ENCODE measurements at regions not wholly inside any gene's neighbourhood (a gene's known extent, or its start where the extent isn't known, plus 50 kb on each side); places are given as distances from the start of the nearest gene placed in this dataset.
"Not testable (repeated sequence)": the region's sequence is repeated elsewhere in the genome, so short reads cannot be mapped to it uniquely, and the experiment has no call there.

DNA sequence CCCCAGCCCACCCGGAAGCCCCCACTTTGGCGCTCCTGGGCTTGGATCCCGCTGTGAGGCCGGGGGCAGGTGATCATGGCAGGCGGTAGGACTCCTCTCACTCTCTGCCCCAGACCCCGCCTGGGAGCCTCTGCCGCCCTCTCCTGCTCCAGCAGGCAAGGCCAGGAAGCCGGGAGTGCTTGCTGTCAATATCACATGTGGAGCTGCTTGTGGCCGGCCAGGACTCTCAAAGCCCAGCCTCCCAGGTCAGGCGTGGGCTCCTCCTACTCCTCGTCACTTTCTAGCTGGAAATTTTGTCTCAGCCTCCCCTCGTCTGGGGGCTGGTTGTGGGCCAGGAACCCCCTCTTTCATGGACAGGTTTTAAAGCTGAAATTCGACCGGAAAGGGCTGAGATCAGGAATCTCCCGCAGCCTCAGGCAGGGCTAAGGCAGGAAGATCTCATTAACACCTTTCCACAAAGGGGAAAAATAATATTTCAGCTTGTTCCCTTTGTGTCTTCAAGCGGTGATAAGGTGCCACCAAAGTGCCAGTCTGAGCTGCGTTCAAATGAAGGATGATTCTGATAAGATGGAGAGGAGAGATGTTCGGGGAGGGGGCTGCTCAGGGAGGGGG lies 273.6 kb upstream of the PODXL start:
- Histone ChIP-seq H3K27ac (ENCODE audit: low read depth in 1 of 2, low read length in 1 of 2) (no peak overlapping the region), H3K27me3 (ENCODE audit: control insufficient read depth in 2 of 2, insufficient read depth in 1 of 2, low read length in 1 of 2) (peaks cover 0 to 9% of the 10 kb centered on the region in 2 donors)
- WGBS = 21% methylated on average over 18 of the region's 18 CpGs

DNA sequence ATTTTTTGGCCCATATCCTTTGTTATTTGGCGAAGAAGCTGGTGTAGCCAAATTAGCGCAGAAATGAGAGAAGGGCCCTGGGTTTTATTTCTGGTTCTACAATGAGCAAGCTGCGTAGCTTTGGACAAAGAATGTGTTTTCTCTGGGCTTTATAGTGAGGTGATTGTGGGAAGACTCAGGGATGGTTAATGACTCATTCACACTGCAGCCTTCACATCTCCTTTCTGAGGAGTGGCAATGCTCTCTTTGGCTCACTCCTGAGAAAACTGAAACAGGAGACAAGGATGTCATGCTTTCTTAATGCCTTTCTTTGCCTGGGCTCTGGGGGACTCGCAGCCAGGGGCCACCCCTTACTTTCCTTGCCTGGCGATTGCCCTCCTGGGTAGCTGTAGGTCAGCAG lies 271.0 kb upstream of the PODXL start:
- 91% methylated on average over 5 of the region's 5 CpGs for WGBS
- H3K9me3 ChIP-seq (ENCODE audit: control insufficient read depth in 2 of 2, insufficient read depth in 1 of 2, low read length in 1 of 2) = no peaks in the 10 kb centered on the region
- no peak for DNase-seq (ENCODE audit: low read depth in 6 of 9, low spot score in 9 of 9)
- no peaks in the 10 kb centered on the region for H3K4me1 ChIP-seq (ENCODE audit: control insufficient read depth in 2 of 2, insufficient read depth in 2 of 2, low read length in 2 of 2)
- H3K27me3 ChIP-seq (ENCODE audit: control insufficient read depth in 2 of 2, insufficient read depth in 1 of 2, low read length in 1 of 2) = peaks cover 0 to 9% of the 10 kb centered on the region in 2 donors
- H3K27ac ChIP-seq (ENCODE audit: low read depth in 1 of 2, low read length in 1 of 2) = no peak overlapping the region
- no peak overlapping the region for H3K4me3 ChIP-seq (ENCODE audit: low read length in 2 of 2)
- no peaks in the 10 kb centered on the region for H3K36me3 ChIP-seq (ENCODE audit: control insufficient read depth in 2 of 2, insufficient read depth in 2 of 2, low read length in 1 of 2)

More for the DNA sequence above, 273.6 kb upstream of the PODXL start:
- H3K4me1 ChIP-seq (ENCODE audit: control insufficient read depth in 2 of 2, insufficient read depth in 2 of 2, low read length in 2 of 2) = no peaks in the 10 kb centered on the region
- no peaks in the 10 kb centered on the region for H3K36me3 ChIP-seq (ENCODE audit: control insufficient read depth in 2 of 2, insufficient read depth in 2 of 2, low read length in 1 of 2)
- H3K4me3 ChIP-seq (ENCODE audit: low read length in 2 of 2) = no peak overlapping the region
- DNase-seq (ENCODE audit: low read depth in 6 of 9, low spot score in 9 of 9) = no peak
- no peaks in the 10 kb centered on the region for H3K9me3 ChIP-seq (ENCODE audit: control insufficient read depth in 2 of 2, insufficient read depth in 1 of 2, low read length in 1 of 2)

DNA sequence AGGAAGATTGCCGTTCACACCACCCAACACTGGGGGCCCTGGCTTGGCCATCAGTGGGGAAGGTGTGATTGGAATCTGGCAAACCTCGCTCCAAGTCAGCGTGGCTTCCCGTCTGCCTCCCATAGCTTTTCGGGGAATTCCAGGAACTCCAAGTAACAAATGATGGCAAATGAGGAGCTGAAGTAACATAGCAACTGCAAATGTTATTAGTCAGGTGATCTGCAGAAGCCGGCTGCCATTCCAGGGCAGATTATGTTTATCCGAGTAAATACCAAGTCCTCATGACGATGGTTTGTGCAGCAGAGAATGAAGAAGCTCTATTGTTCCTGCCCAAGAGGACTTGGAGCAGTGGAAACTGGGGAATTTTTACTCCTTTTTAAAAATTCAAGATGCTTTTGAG lies 270.5 kb upstream of the PODXL start:
- Histone ChIP-seq H3K4me3 (ENCODE audit: low read length in 2 of 2) (no peak overlapping the region), H3K27ac (ENCODE audit: low read depth in 1 of 2, low read length in 1 of 2) (no peak overlapping the region), H3K9me3 (ENCODE audit: control insufficient read depth in 2 of 2, insufficient read depth in 1 of 2, low read length in 1 of 2) (no peaks in the 10 kb centered on the region), H3K4me1 (ENCODE audit: control insufficient read depth in 2 of 2, insufficient read depth in 2 of 2, low read length in 2 of 2) (no peaks in the 10 kb centered on the region), H3K27me3 (ENCODE audit: control insufficient read depth in 2 of 2, insufficient read depth in 1 of 2, low read length in 1 of 2) (peaks cover 0 to 9% of the 10 kb centered on the region in 2 donors), H3K36me3 (ENCODE audit: control insufficient read depth in 2 of 2, insufficient read depth in 2 of 2, low read length in 1 of 2) (no peaks in the 10 kb centered on the region)
- WGBS = 85% methylated on average over 8 of the region's 8 CpGs
- DNase-seq (ENCODE audit: low read depth in 6 of 9, low spot score in 9 of 9) = no peak

DNA sequence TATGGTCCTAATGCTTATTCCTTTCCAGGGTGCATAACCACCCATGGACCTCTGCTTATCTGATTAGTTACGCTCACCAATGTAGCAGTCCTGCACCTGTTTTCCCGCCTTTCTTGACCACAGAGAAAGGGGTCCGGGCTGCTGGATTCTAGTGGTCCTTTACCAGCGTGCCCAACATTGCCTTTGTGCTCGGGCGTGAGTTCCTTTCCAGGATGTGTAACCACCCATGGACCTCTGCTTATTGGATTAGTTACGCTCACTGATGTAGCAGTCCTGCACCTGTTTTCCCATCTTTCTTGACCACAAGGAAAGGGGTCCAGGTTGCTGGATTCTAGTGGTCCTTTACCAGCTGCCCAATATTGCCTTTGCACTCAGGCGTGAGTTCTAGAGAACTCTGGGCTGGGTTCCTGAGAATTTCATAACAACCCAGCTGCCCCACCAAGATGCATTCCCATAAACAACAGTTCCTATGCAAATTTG lies 267.6 kb upstream of the PODXL start:
- 96% methylated on average over 8 of the region's 8 CpGs for WGBS

DNA sequence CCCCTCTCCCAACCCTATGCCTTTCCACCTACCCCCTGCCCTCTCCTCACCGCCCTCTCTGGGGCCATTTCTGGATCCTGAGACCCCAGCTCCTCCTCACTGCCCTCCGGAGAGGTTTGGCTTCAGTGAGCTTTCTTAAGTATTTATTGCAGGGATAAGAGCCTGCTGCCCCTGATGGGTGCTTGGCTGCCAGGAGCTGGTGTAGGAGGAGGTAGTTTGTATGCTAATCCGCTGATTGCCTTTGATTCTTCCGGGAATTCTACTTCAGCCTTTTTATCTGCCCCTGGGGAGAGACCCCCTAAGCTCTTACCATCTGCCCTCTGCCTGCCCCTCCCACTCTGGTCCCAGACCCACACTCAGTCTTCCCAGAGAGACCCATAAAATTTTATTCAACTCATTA lies 263.5 kb upstream of the PODXL start:
- H3K9me3 ChIP-seq (ENCODE audit: control insufficient read depth in 2 of 2, insufficient read depth in 1 of 2, low read length in 1 of 2) = no peaks in the 10 kb centered on the region
- no peak for DNase-seq (ENCODE audit: low read depth in 6 of 9, low spot score in 9 of 9)
- H3K36me3 ChIP-seq (ENCODE audit: control insufficient read depth in 2 of 2, insufficient read depth in 2 of 2, low read length in 1 of 2) = no peaks in the 10 kb centered on the region
- H3K27ac ChIP-seq (ENCODE audit: low read depth in 1 of 2, low read length in 1 of 2) = no peak overlapping the region
- no peaks in the 10 kb centered on the region for H3K27me3 ChIP-seq (ENCODE audit: control insufficient read depth in 2 of 2, insufficient read depth in 1 of 2, low read length in 1 of 2)
- no peaks in the 10 kb centered on the region for H3K4me1 ChIP-seq (ENCODE audit: control insufficient read depth in 2 of 2, insufficient read depth in 2 of 2, low read length in 2 of 2)
- 38% methylated on average over 4 of the region's 4 CpGs for WGBS
- H3K4me3 ChIP-seq (ENCODE audit: low read length in 2 of 2) = no peak overlapping the region

More for the DNA sequence above, 267.6 kb upstream of the PODXL start:
- not testable (repeated sequence) for H3K36me3 ChIP-seq (ENCODE audit: control insufficient read depth in 2 of 2, insufficient read depth in 2 of 2, low read length in 1 of 2); DNase-seq (ENCODE audit: low read depth in 6 of 9, low spot score in 9 of 9); H3K27ac ChIP-seq (ENCODE audit: low read depth in 1 of 2, low read length in 1 of 2); H3K27me3 ChIP-seq (ENCODE audit: control insufficient read depth in 2 of 2, insufficient read depth in 1 of 2, low read length in 1 of 2); H3K4me3 ChIP-seq (ENCODE audit: low read length in 2 of 2); H3K4me1 ChIP-seq (ENCODE audit: control insufficient read depth in 2 of 2, insufficient read depth in 2 of 2, low read length in 2 of 2); H3K9me3 ChIP-seq (ENCODE audit: control insufficient read depth in 2 of 2, insufficient read depth in 1 of 2, low read length in 1 of 2)

DNA sequence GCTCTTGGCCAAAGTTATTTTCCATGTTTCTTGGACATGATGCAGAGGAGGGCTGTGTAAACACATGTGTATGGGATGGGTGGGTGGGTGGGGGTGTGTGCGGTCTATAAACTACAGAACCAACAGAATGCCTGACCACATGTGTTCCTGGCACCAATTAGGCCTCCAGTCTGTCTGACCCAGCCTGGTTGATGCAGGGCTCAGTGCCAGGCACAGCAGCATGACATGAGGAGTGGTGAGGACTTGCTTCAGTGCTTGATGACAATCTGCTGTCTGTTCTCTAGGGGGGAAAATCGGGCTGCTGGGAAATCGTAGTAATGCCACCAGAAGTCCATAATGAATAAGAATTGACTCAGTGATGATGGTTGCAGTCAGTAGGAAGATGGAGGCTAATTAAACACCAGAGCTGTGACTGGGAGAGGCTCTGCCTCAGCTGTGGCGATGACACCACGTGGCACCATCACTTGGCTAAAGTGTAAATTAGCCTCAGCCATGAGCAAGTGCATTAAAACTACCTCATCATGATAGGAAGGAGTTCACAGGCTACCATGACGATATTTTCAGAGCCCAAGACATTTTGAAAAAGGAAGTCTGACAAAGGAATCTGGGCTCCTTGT lies 260.1 kb upstream of the PODXL start:
- WGBS = 90% methylated on average over 6 of the region's 6 CpGs
- no peaks in the 10 kb centered on the region for H3K4me1 ChIP-seq (ENCODE audit: control insufficient read depth in 2 of 2, insufficient read depth in 2 of 2, low read length in 2 of 2)

DNA sequence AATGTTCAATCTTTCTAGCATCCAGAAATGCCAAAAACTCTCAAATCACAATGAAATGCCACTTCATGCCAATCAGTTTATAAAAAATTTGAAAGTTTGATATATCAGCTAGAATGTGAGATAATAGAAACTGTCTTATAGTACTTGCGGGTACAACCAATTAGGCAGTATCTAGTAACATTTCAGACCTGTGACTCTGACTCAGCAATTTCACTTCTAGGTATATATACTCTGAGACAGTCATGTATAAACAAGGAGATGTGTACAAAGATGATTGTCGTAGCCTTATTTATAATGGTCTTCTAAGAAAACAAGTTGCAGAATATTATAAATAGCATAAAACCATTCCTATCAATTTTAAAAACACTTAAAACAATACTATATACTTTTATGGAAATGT lies 252.3 kb upstream of the PODXL start:
- 97% methylated on average over 2 of the region's 2 CpGs for WGBS
- no peak overlapping the region for H3K27ac ChIP-seq (ENCODE audit: low read depth in 1 of 2, low read length in 1 of 2)

More for the DNA sequence above, 260.1 kb upstream of the PODXL start:
- H3K9me3 ChIP-seq (ENCODE audit: control insufficient read depth in 2 of 2, insufficient read depth in 1 of 2, low read length in 1 of 2) = no peaks in the 10 kb centered on the region
- no peak overlapping the region for H3K27ac ChIP-seq (ENCODE audit: low read depth in 1 of 2, low read length in 1 of 2)
- DNase-seq (ENCODE audit: low read depth in 6 of 9, low spot score in 9 of 9) = no peak
- no peaks in the 10 kb centered on the region for H3K36me3 ChIP-seq (ENCODE audit: control insufficient read depth in 2 of 2, insufficient read depth in 2 of 2, low read length in 1 of 2)
- no peak overlapping the region for H3K4me3 ChIP-seq (ENCODE audit: low read length in 2 of 2)
- no peaks in the 10 kb centered on the region for H3K27me3 ChIP-seq (ENCODE audit: control insufficient read depth in 2 of 2, insufficient read depth in 1 of 2, low read length in 1 of 2)

DNA sequence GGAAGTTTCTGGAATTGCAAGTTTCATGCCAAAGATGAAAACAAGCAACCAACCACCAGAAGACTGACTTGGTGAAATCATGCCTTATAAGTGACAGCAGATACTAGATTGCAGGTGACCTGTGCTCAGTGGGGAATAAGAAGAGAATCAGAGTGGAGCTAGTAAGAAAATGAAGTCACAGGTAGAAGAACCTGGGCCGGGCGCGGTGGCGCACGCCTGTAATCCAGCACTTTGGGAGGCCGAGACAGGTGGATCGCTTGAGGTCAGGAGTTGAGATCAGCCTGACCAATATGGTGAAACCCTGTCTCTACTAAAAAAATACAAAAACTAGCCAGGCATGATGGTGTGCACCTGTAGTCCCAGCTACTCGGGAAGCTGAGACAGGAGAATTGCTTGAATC lies 251.7 kb upstream of the PODXL start:
- WGBS = 85% methylated on average over 8 of the region's 8 CpGs
- DNase-seq (ENCODE audit: low read depth in 6 of 9, low spot score in 9 of 9); H3K4me3 ChIP-seq (ENCODE audit: low read length in 2 of 2); H3K9me3 ChIP-seq (ENCODE audit: control insufficient read depth in 2 of 2, insufficient read depth in 1 of 2, low read length in 1 of 2); H3K36me3 ChIP-seq (ENCODE audit: control insufficient read depth in 2 of 2, insufficient read depth in 2 of 2, low read length in 1 of 2); H3K4me1 ChIP-seq (ENCODE audit: control insufficient read depth in 2 of 2, insufficient read depth in 2 of 2, low read length in 2 of 2); H3K27me3 ChIP-seq (ENCODE audit: control insufficient read depth in 2 of 2, insufficient read depth in 1 of 2, low read length in 1 of 2); H3K27ac ChIP-seq (ENCODE audit: low read depth in 1 of 2, low read length in 1 of 2): not testable (repeated sequence)

More for the DNA sequence above, 252.3 kb upstream of the PODXL start:
- H3K4me3 ChIP-seq (ENCODE audit: low read length in 2 of 2) = no peak overlapping the region
- no peak for DNase-seq (ENCODE audit: low read depth in 6 of 9, low spot score in 9 of 9)
- no peaks in the 10 kb centered on the region for H3K36me3 ChIP-seq (ENCODE audit: control insufficient read depth in 2 of 2, insufficient read depth in 2 of 2, low read length in 1 of 2)
- no peaks in the 10 kb centered on the region for H3K9me3 ChIP-seq (ENCODE audit: control insufficient read depth in 2 of 2, insufficient read depth in 1 of 2, low read length in 1 of 2)
- H3K27me3 ChIP-seq (ENCODE audit: control insufficient read depth in 2 of 2, insufficient read depth in 1 of 2, low read length in 1 of 2) = no peaks in the 10 kb centered on the region
- H3K4me1 ChIP-seq (ENCODE audit: control insufficient read depth in 2 of 2, insufficient read depth in 2 of 2, low read length in 2 of 2) = no peaks in the 10 kb centered on the region

DNA sequence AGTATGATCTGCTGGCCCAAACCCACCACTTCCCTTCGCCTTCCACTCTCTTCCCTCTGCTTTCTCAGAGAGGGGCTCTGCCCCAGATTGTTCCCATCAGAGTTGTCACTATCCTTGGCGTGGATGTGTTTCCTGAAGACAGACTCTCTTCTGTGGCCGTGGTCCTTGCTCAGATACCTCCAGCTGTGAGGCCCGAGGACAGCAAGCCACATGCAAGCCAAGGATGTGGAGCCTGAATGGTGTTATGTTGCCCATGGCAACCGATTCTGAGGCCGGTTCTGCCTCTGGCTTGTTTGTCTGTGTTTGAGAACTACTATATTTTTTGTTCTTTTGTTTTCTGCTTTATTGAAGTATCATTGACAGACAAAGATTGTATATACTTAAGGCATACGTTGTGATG lies 247.4 kb upstream of the PODXL start:
- 82% methylated on average over 7 of the region's 7 CpGs for WGBS
- Histone ChIP-seq H3K4me3 (ENCODE audit: low read length in 2 of 2) (no peak overlapping the region), H3K27me3 (ENCODE audit: control insufficient read depth in 2 of 2, insufficient read depth in 1 of 2, low read length in 1 of 2) (no peaks in the 10 kb centered on the region), H3K9me3 (ENCODE audit: control insufficient read depth in 2 of 2, insufficient read depth in 1 of 2, low read length in 1 of 2) (no peaks in the 10 kb centered on the region), H3K36me3 (ENCODE audit: control insufficient read depth in 2 of 2, insufficient read depth in 2 of 2, low read length in 1 of 2) (no peaks in the 10 kb centered on the region), H3K4me1 (ENCODE audit: control insufficient read depth in 2 of 2, insufficient read depth in 2 of 2, low read length in 2 of 2) (no peaks in the 10 kb centered on the region), H3K27ac (ENCODE audit: low read depth in 1 of 2, low read length in 1 of 2) (no peak overlapping the region)
- DNase-seq (ENCODE audit: low read depth in 6 of 9, low spot score in 9 of 9) = no peak
